Astrocyte (in vitro differentiated cells and primary cell): ENCODE measurements at regions not wholly inside any gene's neighbourhood (a gene's known extent, or its start where the extent isn't known, plus 50 kb on each side); places are given as distances from the start of the nearest gene placed in this dataset.

Experiments
- DNase-seq: peaks from one replicate; pipeline ENCODE4 v3.0.0-alpha.2; 2010; ENCODE audit warnings: low read depth
- FAIRE-seq: peaks from 2 replicates; lab custom pipeline; 2011; peaks lifted over from hg19 to GRCh38; lab: Jason Lieb, UNC
- H2AFZ ChIP-seq: 2 replicates; pipeline ENCODE4 v1.6.0; 2012; ENCODE audit warnings: low read depth, low read length, inconsistent platforms
- H3K27ac ChIP-seq: 2 replicates; pipeline ENCODE4 v1.5.1; 2011; ENCODE audit warnings: low read depth, low read length, inconsistent platforms
- H3K27me3 ChIP-seq: 2 replicates; pipeline ENCODE4 v1.6.0; 2011; ENCODE audit warnings: low read length, inconsistent platforms; ENCODE audit not compliant: insufficient read depth
- H3K36me3 ChIP-seq: 2 replicates; pipeline ENCODE4 v1.5.1; 2011; ENCODE audit warnings: low read length, inconsistent platforms; ENCODE audit not compliant: insufficient read depth
- H3K4me1 ChIP-seq: 2 replicates; pipeline ENCODE4 v1.5.1; 2011; ENCODE audit warnings: low read length, inconsistent platforms; ENCODE audit not compliant: insufficient read depth
- H3K4me2 ChIP-seq: 2 replicates; pipeline ENCODE4 v1.6.0; 2012; ENCODE audit warnings: low read length, inconsistent platforms
- H3K4me3 ChIP-seq: 2 replicates; pipeline ENCODE4 v1.5.1; 2011; ENCODE audit warnings: low read depth, mild to moderate bottlenecking, low read length, inconsistent platforms; ENCODE audit not compliant: insufficient read depth
- H3K79me2 ChIP-seq: 2 replicates; pipeline ENCODE4 v1.6.0; 2012; ENCODE audit warnings: mild to moderate bottlenecking, low read length, inconsistent platforms; ENCODE audit not compliant: insufficient read depth
- H3K9ac ChIP-seq: 2 replicates; pipeline ENCODE4 v1.6.0; 2012; ENCODE audit warnings: mild to moderate bottlenecking, low read length, inconsistent platforms
- H3K9me3 ChIP-seq: 2 replicates; pipeline ENCODE4 v1.5.1; 2012; ENCODE audit warnings: low read depth, mild to moderate bottlenecking, low read length, inconsistent platforms; ENCODE audit not compliant: insufficient read depth
- H4K20me1 ChIP-seq: 2 replicates; pipeline ENCODE4 v1.6.0; 2012; ENCODE audit warnings: low read length, inconsistent platforms; ENCODE audit not compliant: insufficient read depth
- H3K27ac Mint-ChIP-seq: one replicate; pipeline ENCODE4 v1.8.0; 2021; ENCODE audit warnings: mild to moderate bottlenecking, mixed read lengths; ENCODE audit not compliant: unreplicated experiment
- H3K27me3 Mint-ChIP-seq: one replicate; pipeline ENCODE4 v1.8.0; 2021; ENCODE audit warnings: low read depth, mixed read lengths; ENCODE audit not compliant: unreplicated experiment
- H3K36me3 Mint-ChIP-seq: one replicate; pipeline ENCODE4 v1.8.0; 2021; ENCODE audit warnings: low read depth, mixed read lengths; ENCODE audit not compliant: unreplicated experiment
- H3K4me1 Mint-ChIP-seq: one replicate; pipeline ENCODE4 v1.8.0; 2021; ENCODE audit warnings: low read depth, mixed read lengths; ENCODE audit not compliant: unreplicated experiment
- H3K4me3 Mint-ChIP-seq: one replicate; pipeline ENCODE4 v1.8.0; 2021; ENCODE audit warnings: mild to moderate bottlenecking, moderate library complexity, mixed read lengths; ENCODE audit not compliant: unreplicated experiment
- H3K9me3 Mint-ChIP-seq: one replicate; pipeline ENCODE4 v1.8.0; 2021; ENCODE audit warnings: mild to moderate bottlenecking, mixed read lengths; ENCODE audit not compliant: unreplicated experiment
- CTCF ChIP-seq: IDR thresholded peaks from 2 replicates; pipeline ENCODE4 v1.5.1; 2011; ENCODE audit warnings: low read depth, mild to moderate bottlenecking, inconsistent platforms, low read length, moderate library complexity; ENCODE audit not compliant: insufficient read depth
- EZH2 ChIP-seq: IDR thresholded peaks from 2 replicates; pipeline ENCODE4 v1.6.1; 2012; ENCODE audit warnings: mild to moderate bottlenecking, low read length, inconsistent platforms; ENCODE audit not compliant: insufficient read depth

GRCh38 chr13:86309881-86310280 lies 510.7 kb upstream of the SLITRK6 start:
- FAIRE-seq: no peak

DNA sequence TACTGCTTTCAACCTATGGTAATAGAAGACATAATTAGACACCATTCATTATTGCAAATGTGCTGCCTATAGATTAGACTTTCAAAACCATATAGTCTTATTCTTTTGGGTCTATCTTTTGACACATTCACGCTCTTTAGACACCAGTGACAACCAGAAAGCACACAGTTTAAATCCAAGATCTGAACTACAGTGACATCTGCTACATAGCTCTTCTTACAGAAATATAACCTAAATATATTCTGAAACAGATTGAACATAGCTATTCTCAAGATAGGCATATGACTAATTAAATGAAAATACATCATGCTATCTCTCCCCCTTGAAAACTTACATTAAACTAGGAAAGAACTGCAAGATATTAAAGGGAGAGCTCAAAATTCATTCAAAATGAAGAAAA lies 514.2 kb upstream of the SLITRK6 start:
- FAIRE-seq (no peak), DNase-seq (no peak)
- Histone ChIP-seq H3K4me2 (no peak overlapping the region), H3K27me3 (no peaks in the 10 kb centered on the region), H3K4me3 (no peak overlapping the region), H3K27ac (no peak overlapping the region), H3K36me3 (no peaks in the 10 kb centered on the region), H4K20me1 (no peaks in the 10 kb centered on the region), H3K4me1 (no peaks in the 10 kb centered on the region), H2AFZ (no peak overlapping the region), H3K79me2 (no peaks in the 10 kb centered on the region), H3K9ac (no peak overlapping the region), H3K9me3 (no peaks in the 10 kb centered on the region)
- Mint-ChIP-seq H3K36me3 (no peaks in the 10 kb centered on the region), H3K27ac (no peak overlapping the region), H3K9me3 (no peaks in the 10 kb centered on the region), H3K4me3 (no peak overlapping the region), H3K4me1 (no peaks in the 10 kb centered on the region), H3K27me3 (no peaks in the 10 kb centered on the region)
- TF ChIP-seq EZH2: no peak
- TF ChIP-seq CTCF: no peak

More at GRCh38 chr13:86309881-86310280, 510.7 kb upstream of the SLITRK6 start:
- no peaks in the 10 kb centered on the region for H4K20me1 ChIP-seq
- H3K79me2 ChIP-seq: no peaks in the 10 kb centered on the region
- H3K4me3 ChIP-seq: no peak overlapping the region
- no peaks in the 10 kb centered on the region for H3K9me3 Mint-ChIP-seq
- no peaks in the 10 kb centered on the region for H3K4me1 ChIP-seq
- H3K36me3 Mint-ChIP-seq: no peaks in the 10 kb centered on the region
- no peak overlapping the region for H2AFZ ChIP-seq
- H3K36me3 ChIP-seq: no peaks in the 10 kb centered on the region
- no peaks in the 10 kb centered on the region for H3K27me3 ChIP-seq
- H3K27ac Mint-ChIP-seq: no peak overlapping the region
- H3K27me3 Mint-ChIP-seq: no peaks in the 10 kb centered on the region
- no peaks in the 10 kb centered on the region for H3K9me3 ChIP-seq
- DNase-seq: no peak
- H3K4me2 ChIP-seq: no peak overlapping the region
- H3K4me1 Mint-ChIP-seq: no peaks in the 10 kb centered on the region
- H3K4me3 Mint-ChIP-seq: no peak overlapping the region
- H3K27ac ChIP-seq: no peak overlapping the region
- no peak overlapping the region for H3K9ac ChIP-seq
- TF ChIP-seq EZH2 (no peak), CTCF (no peak)

DNA sequence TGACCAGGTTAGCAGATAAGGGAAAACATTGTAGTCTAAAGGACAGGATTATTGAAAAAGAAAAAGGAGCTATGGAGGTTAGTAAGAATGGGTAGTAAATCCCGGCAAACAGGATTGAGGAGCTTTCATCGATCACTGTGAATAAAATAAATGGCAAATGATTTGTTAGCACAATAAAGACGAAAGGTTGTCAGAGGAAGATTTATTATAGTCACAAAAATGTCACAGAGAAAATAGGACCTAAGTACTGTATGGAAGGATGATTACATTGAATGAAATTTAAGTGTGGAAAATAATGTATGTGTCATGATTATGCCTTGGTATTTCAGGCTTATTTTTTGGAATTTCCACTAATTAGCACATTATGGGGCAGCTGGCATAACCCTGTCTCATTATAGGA lies 519.2 kb upstream of the SLITRK6 start:
- H3K27me3 Mint-ChIP-seq: no peaks in the 10 kb centered on the region
- no peaks in the 10 kb centered on the region for H3K79me2 ChIP-seq
- H2AFZ ChIP-seq: no peak overlapping the region
- H3K4me3 Mint-ChIP-seq: no peak overlapping the region
- no peak overlapping the region for H3K9ac ChIP-seq
- H4K20me1 ChIP-seq: no peaks in the 10 kb centered on the region
- no peaks in the 10 kb centered on the region for H3K36me3 ChIP-seq
- FAIRE-seq (no peak), DNase-seq (no peak)
- no peaks in the 10 kb centered on the region for H3K27me3 ChIP-seq
- no peak for TF ChIP-seq CTCF
- no peak for TF ChIP-seq EZH2
- H3K4me1 Mint-ChIP-seq: no peaks in the 10 kb centered on the region
- H3K9me3 Mint-ChIP-seq: peaks cover 4% of the 10 kb centered on the region
- H3K36me3 Mint-ChIP-seq: no peaks in the 10 kb centered on the region
- H3K4me3 ChIP-seq: no peak overlapping the region
- no peaks in the 10 kb centered on the region for H3K9me3 ChIP-seq
- no peak overlapping the region for H3K27ac ChIP-seq
- H3K4me2 ChIP-seq: no peak overlapping the region
- no peak overlapping the region for H3K27ac Mint-ChIP-seq
- H3K4me1 ChIP-seq: no peaks in the 10 kb centered on the region
